ENCODE measurements at regions not wholly inside any gene's neighbourhood (a gene's known extent, or its start where the extent isn't known, plus 50 kb on each side); places are given as distances from the start of the nearest gene placed in this dataset.

DNA sequence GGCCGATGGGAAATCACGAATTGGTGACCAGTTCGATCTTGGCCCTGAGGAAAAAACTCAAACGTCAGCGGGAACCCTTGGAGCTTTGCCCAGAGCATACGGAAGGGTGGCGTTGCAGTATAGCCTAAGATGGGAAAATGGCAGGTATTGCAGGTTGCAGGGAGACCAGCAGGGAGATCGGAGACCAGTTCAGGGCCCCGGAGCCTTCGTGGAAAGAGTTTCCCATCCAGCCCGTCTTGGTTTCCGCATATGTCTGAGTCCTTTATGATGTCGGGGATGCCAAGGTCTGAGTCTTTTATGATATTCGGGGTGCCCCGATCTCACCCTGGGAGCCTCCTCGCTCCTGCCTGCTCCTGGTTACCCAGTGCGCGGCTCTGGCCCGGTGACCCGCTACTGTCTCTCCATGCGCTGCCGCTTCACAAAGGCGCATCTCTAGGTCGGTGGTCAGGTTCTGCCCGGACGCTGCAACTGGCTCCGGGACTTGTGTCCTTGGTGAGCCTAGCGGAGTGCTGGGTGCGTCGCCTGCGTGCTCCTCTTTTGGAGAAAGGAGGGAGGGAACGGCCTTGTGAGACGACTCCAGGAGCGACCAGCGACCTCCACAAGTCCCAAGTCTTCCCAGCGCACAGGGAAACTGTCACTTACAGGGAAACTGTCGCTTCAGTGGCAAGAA lies 94.2 kb downstream of the PRKAB2 start:
- TF ChIP-seq, protein P1, sequence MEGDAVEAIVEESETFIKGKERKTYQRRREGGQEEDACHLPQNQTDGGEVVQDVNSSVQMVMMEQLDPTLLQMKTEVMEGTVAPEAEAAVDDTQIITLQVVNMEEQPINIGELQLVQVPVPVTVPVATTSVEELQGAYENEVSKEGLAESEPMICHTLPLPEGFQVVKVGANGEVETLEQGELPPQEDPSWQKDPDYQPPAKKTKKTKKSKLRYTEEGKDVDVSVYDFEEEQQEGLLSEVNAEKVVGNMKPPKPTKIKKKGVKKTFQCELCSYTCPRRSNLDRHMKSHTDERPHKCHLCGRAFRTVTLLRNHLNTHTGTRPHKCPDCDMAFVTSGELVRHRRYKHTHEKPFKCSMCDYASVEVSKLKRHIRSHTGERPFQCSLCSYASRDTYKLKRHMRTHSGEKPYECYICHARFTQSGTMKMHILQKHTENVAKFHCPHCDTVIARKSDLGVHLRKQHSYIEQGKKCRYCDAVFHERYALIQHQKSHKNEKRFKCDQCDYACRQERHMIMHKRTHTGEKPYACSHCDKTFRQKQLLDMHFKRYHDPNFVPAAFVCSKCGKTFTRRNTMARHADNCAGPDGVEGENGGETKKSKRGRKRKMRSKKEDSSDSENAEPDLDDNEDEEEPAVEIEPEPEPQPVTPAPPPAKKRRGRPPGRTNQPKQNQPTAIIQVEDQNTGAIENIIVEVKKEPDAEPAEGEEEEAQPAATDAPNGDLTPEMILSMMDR (IDR thresholded peaks at IDR 0.05; ENCODE audit: insufficient read depth, low read depth, low read length, missing control alignments), result no peak
- H3K4me3 ChIP-seq (ENCODE audit: low read depth, low read length), result no peak overlapping the region
- DNase-seq (ENCODE audit: low read depth), result no peak

DNA sequence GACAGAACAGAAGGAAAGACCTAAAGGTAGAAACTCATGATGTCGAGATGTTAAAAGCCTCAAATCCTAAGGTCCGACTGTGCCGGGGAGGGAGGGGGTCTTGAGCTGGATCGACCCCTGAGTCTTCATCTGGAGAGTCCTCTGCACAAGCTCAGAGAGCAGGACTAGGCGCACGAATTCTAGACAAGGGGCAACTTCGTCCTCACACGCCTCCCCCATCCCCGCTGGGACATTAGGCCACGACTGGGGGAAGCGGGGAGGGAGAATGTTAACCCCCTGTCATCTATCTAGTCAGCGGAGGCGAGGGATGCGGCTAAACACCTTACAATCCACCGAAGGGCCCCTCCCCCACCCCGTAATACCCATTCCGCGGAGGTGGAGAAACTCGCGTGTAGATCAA lies 94.7 kb downstream of the PRKAB2 start:
- TF ChIP-seq, protein P1 (IDR thresholded peaks at IDR 0.05; ENCODE audit: insufficient read depth, low read depth, low read length, missing control alignments), result no peak
- DNase-seq (ENCODE audit: low read depth), result no peak
- no peak overlapping the region for H3K4me3 ChIP-seq (ENCODE audit: low read depth, low read length)

DNA sequence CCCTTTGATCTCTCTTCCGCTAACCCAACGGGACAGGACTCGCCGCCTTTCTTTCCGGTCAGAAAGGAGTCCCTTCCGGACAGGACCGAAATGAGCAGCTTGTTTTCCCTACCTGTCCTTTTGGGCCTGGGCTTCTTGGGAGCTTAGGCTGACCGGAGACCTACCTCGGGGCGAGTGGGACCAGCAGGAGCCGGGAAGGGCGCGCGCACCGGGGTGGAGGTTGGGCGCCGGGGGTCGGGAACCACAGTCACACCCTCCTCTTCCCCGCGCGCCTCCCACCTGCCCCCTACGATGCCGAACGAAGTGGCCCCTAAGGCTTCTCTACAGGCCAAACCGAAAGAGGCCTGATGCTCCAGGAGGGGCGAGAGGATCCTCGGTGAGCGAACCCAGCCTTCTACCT lies 95.2 kb downstream of the PRKAB2 start:
- no peak overlapping the region for H3K4me3 ChIP-seq (ENCODE audit: low read depth, low read length)
- TF ChIP-seq, protein P1 (IDR thresholded peaks at IDR 0.05; ENCODE audit: insufficient read depth, low read depth, low read length, missing control alignments), result no peak
- DNase-seq (ENCODE audit: low read depth), result no peak

DNA sequence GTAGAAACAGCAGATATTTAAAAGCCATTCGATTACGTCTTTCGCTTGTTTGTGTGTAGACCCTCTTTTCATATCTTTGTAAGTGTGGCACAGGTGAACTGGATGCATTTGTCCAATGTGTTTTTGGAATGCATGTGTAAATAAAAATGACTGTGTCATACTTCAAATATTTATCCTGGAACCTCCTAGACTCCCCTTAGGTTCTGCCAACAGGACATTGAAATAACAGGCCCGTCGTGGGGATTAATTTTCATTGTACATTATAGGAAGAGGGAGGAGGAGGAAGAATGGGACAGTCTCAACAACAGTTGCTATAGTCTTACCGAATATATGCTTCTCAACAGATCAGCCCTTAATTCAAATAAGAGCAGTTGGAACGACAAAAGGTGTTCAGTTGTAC lies 95.8 kb downstream of the PRKAB2 start:
- DNase-seq (ENCODE audit: low read depth), result no peak
- H3K4me3 ChIP-seq (ENCODE audit: low read depth, low read length), result no peak overlapping the region
- TF ChIP-seq, protein P1 (IDR thresholded peaks at IDR 0.05; ENCODE audit: insufficient read depth, low read depth, low read length, missing control alignments), result no peak

DNA sequence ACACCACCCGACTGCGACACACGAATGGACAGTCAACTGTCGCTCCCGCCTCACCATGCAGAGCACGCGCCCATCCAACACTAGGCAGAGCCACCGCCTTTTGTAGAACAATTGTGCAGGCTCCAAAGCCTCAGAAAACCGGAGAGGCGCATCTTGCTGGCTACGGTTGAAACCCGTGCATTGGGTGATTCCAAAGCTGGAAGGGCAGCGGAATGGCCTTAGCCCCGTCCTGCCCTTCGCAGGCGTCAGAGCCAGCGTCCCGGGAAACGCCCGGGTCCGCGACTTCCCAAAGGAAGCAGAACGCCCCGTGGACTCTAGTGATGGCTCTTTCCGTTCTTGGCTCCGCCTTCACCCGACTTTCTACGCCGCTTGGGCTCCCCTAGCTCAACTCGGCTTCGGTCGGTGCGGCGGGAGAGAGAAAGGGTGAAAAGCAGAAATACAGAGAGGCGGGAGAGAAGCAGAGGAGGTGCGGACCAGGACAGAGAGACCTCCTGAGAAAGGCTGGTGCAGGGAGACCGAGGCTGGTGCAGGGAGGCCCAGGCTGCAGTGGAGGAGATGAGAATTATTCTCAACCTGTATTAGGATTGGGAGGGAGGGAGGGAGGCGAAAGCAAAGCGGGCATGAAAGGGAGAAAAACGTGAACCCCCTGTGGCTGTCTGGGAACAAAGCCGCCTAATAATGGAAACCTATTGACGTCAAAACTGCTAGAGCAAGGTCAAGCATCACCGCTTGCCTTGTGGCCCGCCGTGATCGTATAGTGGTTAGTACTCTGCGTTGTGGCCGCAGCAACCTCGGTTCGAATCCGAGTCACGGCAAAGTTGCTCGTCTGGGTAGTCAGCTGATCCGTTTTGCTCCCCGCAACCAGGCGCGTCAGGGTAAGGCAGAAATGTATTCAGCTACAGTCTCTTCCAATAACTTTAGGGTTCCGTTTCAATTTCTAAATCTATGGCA lies 99.5 kb downstream of the PRKAB2 start:
- TF ChIP-seq, protein P1 (IDR thresholded peaks at IDR 0.05; ENCODE audit: insufficient read depth, low read depth, low read length, missing control alignments), result no peak
- no peak overlapping the region for H3K4me3 ChIP-seq (ENCODE audit: low read depth, low read length)
- no peak for DNase-seq (ENCODE audit: low read depth)

DNA sequence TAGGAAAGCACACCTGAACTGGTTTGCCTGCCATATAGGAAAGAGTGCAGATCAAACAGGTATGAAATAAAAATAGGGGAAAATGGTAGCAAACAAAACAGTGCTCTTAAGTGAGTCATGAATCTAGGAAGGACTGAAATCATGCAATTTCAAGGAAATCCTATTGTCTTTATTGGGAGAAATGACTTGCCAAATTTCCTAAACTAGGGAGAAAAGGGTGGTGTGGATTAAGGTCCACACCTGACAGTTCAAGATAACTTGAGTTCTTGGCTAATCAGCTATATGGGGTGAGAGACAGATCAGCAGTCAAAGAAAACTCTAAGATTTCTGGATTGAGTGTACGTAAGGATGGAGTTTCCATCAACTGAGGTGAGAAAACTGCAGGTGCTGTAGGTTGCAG lies 101.1 kb downstream of the PRKAB2 start:
- no peak for DNase-seq (ENCODE audit: low read depth)
- H3K4me3 ChIP-seq (ENCODE audit: low read depth, low read length), result no peak overlapping the region
- TF ChIP-seq, protein P1 (IDR thresholded peaks at IDR 0.05; ENCODE audit: insufficient read depth, low read depth, low read length, missing control alignments), result no peak

Data from GM12865 (cell line).